H9 (cell line): ENCODE measurements at regions not wholly inside any gene's neighbourhood (a gene's known extent, or its start where the extent isn't known, plus 50 kb on each side); places are given as distances from the start of the nearest gene placed in this dataset.

Experiments used
- DNase-seq: peaks from one replicate; pipeline ENCODE4 v3.0.0-alpha.2; 2017
- H2AFZ ChIP-seq: one replicate; pipeline ENCODE4 v1.6.1; 2013; ENCODE audit warnings: mild to moderate bottlenecking, low read length, control low read depth, moderate library complexity
- H2AK5ac ChIP-seq: 2 replicates; pipeline ENCODE4 v1.6.1; 2013; ENCODE audit warnings: low read length, control low read depth, mixed read lengths; ENCODE audit not compliant: insufficient read length
- H2BK120ac ChIP-seq: one replicate; pipeline ENCODE4 v1.6.1; 2013; ENCODE audit warnings: low read depth, mild to moderate bottlenecking, low read length, control low read depth, inconsistent platforms; ENCODE audit not compliant: poor library complexity, severe bottlenecking
- H2BK12ac ChIP-seq: 2 replicates; pipeline ENCODE4 v1.6.1; 2013; ENCODE audit warnings: low read length, control low read depth, mixed read lengths, low read depth; ENCODE audit not compliant: insufficient read length
- H2BK15ac ChIP-seq: 2 replicates; pipeline ENCODE4 v1.6.1; 2013; ENCODE audit warnings: low read depth, low read length, control low read depth
- H2BK20ac ChIP-seq: one replicate; pipeline ENCODE4 v1.6.1; 2013; ENCODE audit warnings: low read depth, mild to moderate bottlenecking, low read length, control low read depth, inconsistent platforms; ENCODE audit not compliant: poor library complexity, severe bottlenecking
- H2BK5ac ChIP-seq: 2 replicates; pipeline ENCODE4 v1.6.1; 2013; ENCODE audit warnings: low read length, control low read depth, mixed read lengths; ENCODE audit not compliant: insufficient read length
- H3K14ac ChIP-seq: 2 replicates; pipeline ENCODE4 v1.6.1; 2013; ENCODE audit warnings: low read length, control low read depth; ENCODE audit not compliant: insufficient read depth
- H3K18ac ChIP-seq: 2 replicates; pipeline ENCODE4 v1.6.1; 2013; ENCODE audit warnings: low read depth, mild to moderate bottlenecking, mixed read lengths, low read length, control low read depth; ENCODE audit not compliant: insufficient read length
- H3K23ac ChIP-seq: 2 replicates; pipeline ENCODE4 v1.6.1; 2013; ENCODE audit warnings: low read length, control low read depth, mixed read lengths, low read depth; ENCODE audit not compliant: insufficient read length
- H3K23me2 ChIP-seq: 2 replicates; pipeline ENCODE4 v1.6.1; 2013; ENCODE audit warnings: low read depth, mild to moderate bottlenecking, mixed read lengths, low read length, control low read depth; ENCODE audit not compliant: insufficient read length, poor library complexity, severe bottlenecking
- H3K27ac ChIP-seq: 2 replicates; pipeline ENCODE4 v1.5.1; 2013; ENCODE audit warnings: low read length, control low read depth, mixed read lengths, low read depth; ENCODE audit not compliant: insufficient read length
- H3K27me3 ChIP-seq: 2 replicates; pipeline ENCODE4 v1.6.1; 2013; ENCODE audit warnings: low read length, control low read depth, inconsistent platforms; ENCODE audit not compliant: insufficient read depth
- H3K4ac ChIP-seq: 2 replicates; pipeline ENCODE4 v1.6.1; 2013; ENCODE audit warnings: low read depth, mild to moderate bottlenecking, control low read depth, inconsistent platforms, low read length, moderate library complexity
- H3K4me1 ChIP-seq: 2 replicates; pipeline ENCODE4 v1.6.1; 2013; ENCODE audit warnings: low read length, control low read depth, inconsistent platforms; ENCODE audit not compliant: insufficient read depth
- H3K4me2 ChIP-seq: 2 replicates; pipeline ENCODE4 v1.6.1; 2013; ENCODE audit warnings: low read length, control low read depth, mixed read lengths; ENCODE audit not compliant: insufficient read length, insufficient read depth
- H3K56ac ChIP-seq: 2 replicates; pipeline ENCODE4 v1.6.1; 2013; ENCODE audit warnings: low read depth, mild to moderate bottlenecking, mixed read lengths, low read length, control low read depth; ENCODE audit not compliant: insufficient read length
- H3K79me1 ChIP-seq: 2 replicates; pipeline ENCODE4 v1.6.1; 2013; ENCODE audit warnings: low read depth, mild to moderate bottlenecking, moderate library complexity, low read length, control low read depth, inconsistent platforms; ENCODE audit not compliant: insufficient read depth, poor library complexity, severe bottlenecking
- H3K79me2 ChIP-seq: 2 replicates; pipeline ENCODE4 v1.6.1; 2013; ENCODE audit warnings: low read length, control low read depth, inconsistent platforms; ENCODE audit not compliant: insufficient read depth
- H3K9ac ChIP-seq: 2 replicates; pipeline ENCODE4 v1.6.1; 2013; ENCODE audit warnings: low read length, control low read depth, mixed read lengths; ENCODE audit not compliant: insufficient read length; ENCODE audit errors: extremely low read depth
- H3K9me3 ChIP-seq: one replicate; pipeline ENCODE4 v1.6.1; 2013; ENCODE audit warnings: low read depth, low read length, inconsistent platforms; ENCODE audit not compliant: control insufficient read depth
- H3T11ph ChIP-seq: one replicate; pipeline ENCODE4 v1.6.1; 2013; ENCODE audit warnings: mild to moderate bottlenecking, low read length, control low read depth, inconsistent platforms
- H4K20me1 ChIP-seq: one replicate; pipeline ENCODE4 v1.6.1; 2013; ENCODE audit not compliant: control insufficient read depth, insufficient read length, insufficient read depth
- H4K5ac ChIP-seq: 2 replicates; pipeline ENCODE4 v1.6.1; 2013; ENCODE audit warnings: low read depth, mild to moderate bottlenecking, mixed read lengths, low read length, control low read depth; ENCODE audit not compliant: insufficient read length
- H4K8ac ChIP-seq: replicated peaks from 2 replicates; pipeline ENCODE4 v1.6.1; 2013; ENCODE audit warnings: low read length, control low read depth, mixed read lengths, low read depth; ENCODE audit not compliant: insufficient read length
- H4K91ac ChIP-seq: 2 replicates; pipeline ENCODE4 v1.6.1; 2013; ENCODE audit warnings: low read depth, mild to moderate bottlenecking, moderate library complexity, mixed read lengths, low read length, control low read depth; ENCODE audit not compliant: insufficient read length
- H3K27ac Mint-ChIP-seq, 3 experiments: 2 replicates in 2 of 3; 3 replicates in 1 of 3; pipeline ENCODE4 v1.8.0; 2020 to 2021; ENCODE audit warnings: mixed read lengths in 3 of 3, mild to moderate bottlenecking in 1 of 3, moderate library complexity in 1 of 3
- H3K27me3 Mint-ChIP-seq: 2 replicates; pipeline ENCODE4 v1.8.0; 2021; ENCODE audit warnings: low read depth, mild to moderate bottlenecking, moderate library complexity, mixed read lengths
- H3K36me3 Mint-ChIP-seq, 3 experiments: 2 replicates in 2 of 3; 3 replicates in 1 of 3; pipeline ENCODE4 v1.8.0; 2020 to 2021; ENCODE audit warnings: low read depth in 3 of 3, mixed read lengths in 3 of 3; ENCODE audit not compliant: insufficient read depth in 1 of 3
- H3K4me1 Mint-ChIP-seq, 2 experiments: 2 replicates each; pipeline ENCODE4 v1.8.0; 2020; ENCODE audit warnings: mixed read lengths in 2 of 2
- H3K4me3 Mint-ChIP-seq, 2 experiments: 2 replicates in 1 of 2; 3 replicates in 1 of 2; pipeline ENCODE4 v1.8.0; 2020 to 2021; ENCODE audit warnings: mild to moderate bottlenecking in 2 of 2, mixed read lengths in 2 of 2, moderate library complexity in 1 of 2
- H3K9me3 Mint-ChIP-seq, 2 experiments: 2 replicates in 1 of 2; 3 replicates in 1 of 2; pipeline ENCODE4 v1.8.0; 2020; ENCODE audit warnings: mild to moderate bottlenecking in 2 of 2, mixed read lengths in 2 of 2, moderate library complexity in 1 of 2
- WGBS: extraction: QIAGEN DNeasy Blood & Tissue Kit; methylation state at CpG from one replicate; pipeline ENCODE4 v1.1.7; 2013; ENCODE audit warnings: missing lambda C conversion rate, low lambda C conversion rate, mixed read lengths; ENCODE audit not compliant: insufficient read length; ENCODE audit errors: extremely low coverage; 5-methylcytosine and 5-hydroxymethylcytosine counted together
- TF ChIP-seq, protein P1 (sequence below): fragments of 200-600 bp; sonication (generic); conservative IDR thresholded peaks from 3 replicates; pipeline ENCODE4 v1.8.0; 2021; ENCODE audit warnings: antibody characterized with exemption, mild to moderate bottlenecking

DNA sequence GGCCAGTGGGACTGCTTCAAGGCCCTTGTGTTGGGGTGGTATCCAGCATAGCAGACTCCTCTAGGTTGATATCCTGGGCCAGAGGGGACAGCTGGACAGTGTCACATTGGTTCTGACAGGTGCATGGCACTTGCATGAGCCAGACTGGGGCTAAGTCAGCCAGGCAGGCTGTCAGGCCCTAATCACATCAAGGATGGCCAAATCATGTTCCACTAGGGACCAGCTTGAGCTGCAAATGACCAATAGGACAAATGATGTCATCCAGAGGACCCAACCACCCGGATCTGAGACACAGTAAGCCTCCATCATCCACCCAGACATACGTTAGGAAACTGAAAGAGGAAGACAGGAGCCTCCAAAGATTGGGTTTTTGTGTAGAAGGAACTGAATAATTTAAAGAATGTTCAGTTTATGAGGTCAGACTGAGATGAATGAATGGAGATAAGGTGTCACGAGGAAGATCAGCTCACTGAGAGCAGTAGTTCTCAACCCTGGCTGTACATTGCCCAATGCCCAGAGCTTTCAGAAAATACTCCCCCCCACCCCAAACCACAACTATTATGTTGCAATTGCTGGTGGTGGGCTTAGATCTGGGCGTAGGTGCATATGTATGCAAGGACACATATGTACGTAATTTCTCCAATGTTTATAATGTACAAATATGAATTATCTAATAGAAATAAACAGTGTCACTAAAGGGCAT is 75.2 kb upstream of the INHBA start:
- H3K27me3 ChIP-seq, result no peaks in the 10 kb centered on the region
- H4K91ac ChIP-seq, result no peak overlapping the region
- no peak overlapping the region for H2BK120ac ChIP-seq
- no peak overlapping the region for H3K56ac ChIP-seq
- no peak overlapping the region for H3T11ph ChIP-seq
- H3K36me3 Mint-ChIP-seq, result no peaks in the 10 kb centered on the region
- H3K23me2 ChIP-seq, result no peaks in the 10 kb centered on the region
- H3K27ac Mint-ChIP-seq, result no peak overlapping the region
- H3K27me3 Mint-ChIP-seq, result no peaks in the 10 kb centered on the region
- H2BK20ac ChIP-seq, result no peak overlapping the region
- no peak overlapping the region for H3K27ac ChIP-seq
- H4K5ac ChIP-seq, result no peak overlapping the region
- no peak overlapping the region for H3K23ac ChIP-seq
- no peaks in the 10 kb centered on the region; the same call in 1 of the 2 replicates for H3K4me1 ChIP-seq
- no peak for DNase-seq
- H3K4me3 Mint-ChIP-seq, result no peak overlapping the region
- no peaks in the 10 kb centered on the region for H3K79me1 ChIP-seq
- no peak overlapping the region for H2BK5ac ChIP-seq
- no peak overlapping the region for H2BK15ac ChIP-seq
- no peaks in the 10 kb centered on the region for H3K79me2 ChIP-seq
- TF ChIP-seq, protein P1, sequence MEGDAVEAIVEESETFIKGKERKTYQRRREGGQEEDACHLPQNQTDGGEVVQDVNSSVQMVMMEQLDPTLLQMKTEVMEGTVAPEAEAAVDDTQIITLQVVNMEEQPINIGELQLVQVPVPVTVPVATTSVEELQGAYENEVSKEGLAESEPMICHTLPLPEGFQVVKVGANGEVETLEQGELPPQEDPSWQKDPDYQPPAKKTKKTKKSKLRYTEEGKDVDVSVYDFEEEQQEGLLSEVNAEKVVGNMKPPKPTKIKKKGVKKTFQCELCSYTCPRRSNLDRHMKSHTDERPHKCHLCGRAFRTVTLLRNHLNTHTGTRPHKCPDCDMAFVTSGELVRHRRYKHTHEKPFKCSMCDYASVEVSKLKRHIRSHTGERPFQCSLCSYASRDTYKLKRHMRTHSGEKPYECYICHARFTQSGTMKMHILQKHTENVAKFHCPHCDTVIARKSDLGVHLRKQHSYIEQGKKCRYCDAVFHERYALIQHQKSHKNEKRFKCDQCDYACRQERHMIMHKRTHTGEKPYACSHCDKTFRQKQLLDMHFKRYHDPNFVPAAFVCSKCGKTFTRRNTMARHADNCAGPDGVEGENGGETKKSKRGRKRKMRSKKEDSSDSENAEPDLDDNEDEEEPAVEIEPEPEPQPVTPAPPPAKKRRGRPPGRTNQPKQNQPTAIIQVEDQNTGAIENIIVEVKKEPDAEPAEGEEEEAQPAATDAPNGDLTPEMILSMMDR, result no peak
- WGBS, result no CpG with 5 or more reads among the region's 5 CpGs
- no peaks in the 10 kb centered on the region; a peak in 1 of 5 replicates for H3K9me3 Mint-ChIP-seq
- peak overlapping the region; percentile 40 for H3K18ac ChIP-seq
- no peak overlapping the region for H4K8ac ChIP-seq
- no peak overlapping the region for H3K9ac ChIP-seq
- no peaks in the 10 kb centered on the region for H4K20me1 ChIP-seq
- H2AK5ac ChIP-seq, result no peak overlapping the region
- H3K9me3 ChIP-seq, result no peaks in the 10 kb centered on the region
- H2BK12ac ChIP-seq, result no peak overlapping the region
- no peak overlapping the region for H3K4ac ChIP-seq
- peaks cover 0 to 8% of the 10 kb centered on the region in 2 experiments; a peak in 1 of 4 replicates for H3K4me1 Mint-ChIP-seq
- no peak overlapping the region for H3K4me2 ChIP-seq
- H3K14ac ChIP-seq, result no peak overlapping the region
- H2AFZ ChIP-seq, result no peak overlapping the region
